GOT3 (cell line): ENCODE measurements at regions not wholly inside any gene's neighbourhood (a gene's known extent, or its start where the extent isn't known, plus 50 kb on each side); places are given as distances from the start of the nearest gene placed in this dataset.
"Not testable (repeated sequence)": the region's sequence is repeated elsewhere in the genome, so short reads cannot be mapped to it uniquely, and the experiment has no call there.

ENCODE experiments used
- DNase-seq: peaks from one replicate; lab custom pipeline; 2025; ENCODE audit warnings: mixed read lengths; lab: John Stamatoyannopoulos, UW

DNA sequence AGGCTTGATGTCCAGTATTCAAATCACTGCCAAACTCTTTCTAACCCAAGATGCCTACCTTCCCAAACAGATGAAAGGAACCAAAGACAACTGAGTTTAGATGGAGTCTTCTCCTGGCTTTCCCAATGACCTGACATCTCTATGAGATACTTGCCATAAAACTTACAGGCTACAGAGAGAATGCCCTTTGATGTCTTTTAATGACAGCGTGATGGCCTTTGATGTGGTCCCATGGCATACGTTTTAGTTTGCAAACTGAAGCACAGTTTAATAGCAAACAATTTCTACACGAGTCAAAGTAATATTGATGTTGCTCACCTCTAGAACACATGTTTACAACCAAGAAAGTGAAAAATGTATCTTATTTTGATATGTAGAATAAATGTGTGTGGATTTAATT lies 73.2 kb downstream of the ZIC4 start:
- DNase-seq, result no peak

DNA sequence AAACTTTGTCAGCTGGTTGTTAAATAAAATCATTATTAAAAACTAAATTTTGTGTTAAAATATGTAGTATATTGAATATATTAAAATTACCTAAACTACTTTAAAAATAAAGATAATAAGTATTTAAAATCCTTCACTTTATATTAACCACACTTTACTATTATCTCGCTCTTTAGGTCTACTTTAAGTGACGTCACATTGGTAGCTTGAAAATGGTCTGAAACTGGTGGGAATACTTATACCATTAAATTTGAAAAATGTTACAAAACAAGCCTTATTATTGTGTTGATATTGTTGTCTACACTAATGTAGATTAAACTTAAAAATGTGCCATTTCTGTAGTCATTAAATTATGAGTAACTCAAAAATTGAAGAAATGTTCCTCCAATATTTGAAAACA lies 77.6 kb downstream of the ZIC4 start:
- DNase-seq, result no peak

DNA sequence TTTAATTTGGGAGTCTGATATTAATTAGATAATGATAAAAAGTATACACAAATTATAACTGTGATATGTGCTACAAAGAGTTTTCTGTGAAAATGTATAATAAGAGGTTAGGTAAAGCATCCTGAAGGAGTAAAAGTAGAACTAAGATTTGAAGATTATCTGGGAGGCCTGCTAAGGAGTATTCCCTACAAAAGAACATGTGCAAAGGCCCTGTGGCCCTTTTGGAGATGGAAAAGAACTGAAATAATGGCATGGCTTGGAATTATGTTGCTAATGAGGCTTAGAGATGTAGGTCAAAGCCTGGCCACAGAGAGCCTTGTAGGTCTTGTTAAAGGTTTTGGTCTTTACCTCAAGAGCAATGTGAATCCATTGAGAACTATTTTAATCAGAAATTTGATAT lies 82.0 kb downstream of the ZIC4 start:
- no peak for DNase-seq

DNA sequence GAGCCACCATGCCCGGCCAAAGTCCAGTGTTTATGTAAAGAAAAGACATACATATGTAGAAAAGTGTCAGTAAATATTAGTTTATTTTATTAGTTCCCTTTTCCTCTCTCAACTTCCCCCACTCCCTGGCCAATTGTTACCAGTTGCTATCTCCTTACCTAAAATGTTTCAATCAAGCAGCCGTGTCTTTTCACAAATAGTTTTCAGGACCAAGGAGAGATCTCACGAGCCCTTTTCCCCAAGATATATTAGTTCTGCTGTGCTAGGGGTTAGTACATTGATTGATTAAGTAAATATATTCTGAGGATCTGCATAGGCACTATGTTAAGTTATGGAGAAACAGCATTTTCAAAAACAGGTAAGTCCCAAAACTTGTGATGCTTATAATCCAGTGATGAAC lies 87.4 kb downstream of the ZIC4 start:
- no peak for DNase-seq

DNA sequence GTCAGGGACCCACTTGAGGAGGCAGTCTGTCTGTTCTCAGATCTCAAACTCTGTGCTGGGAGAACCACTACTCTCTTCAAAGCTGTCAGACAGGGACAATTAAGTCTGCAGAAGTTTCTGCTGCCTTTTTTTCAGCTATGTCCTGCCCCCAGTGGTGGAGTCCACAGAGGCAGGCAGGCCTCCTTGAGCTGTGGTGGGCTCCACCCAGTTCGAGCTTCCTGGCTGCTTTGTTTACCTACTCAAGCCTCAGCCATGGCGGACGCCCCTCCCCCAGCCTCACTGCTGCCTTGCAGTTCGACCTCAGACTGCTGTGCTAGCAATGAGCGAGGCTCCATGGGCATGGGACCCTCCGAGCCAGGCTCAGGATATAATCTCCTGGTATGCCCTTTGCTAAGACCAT lies 89.3 kb downstream of the ZIC4 start:
- not testable (repeated sequence) for DNase-seq

DNA sequence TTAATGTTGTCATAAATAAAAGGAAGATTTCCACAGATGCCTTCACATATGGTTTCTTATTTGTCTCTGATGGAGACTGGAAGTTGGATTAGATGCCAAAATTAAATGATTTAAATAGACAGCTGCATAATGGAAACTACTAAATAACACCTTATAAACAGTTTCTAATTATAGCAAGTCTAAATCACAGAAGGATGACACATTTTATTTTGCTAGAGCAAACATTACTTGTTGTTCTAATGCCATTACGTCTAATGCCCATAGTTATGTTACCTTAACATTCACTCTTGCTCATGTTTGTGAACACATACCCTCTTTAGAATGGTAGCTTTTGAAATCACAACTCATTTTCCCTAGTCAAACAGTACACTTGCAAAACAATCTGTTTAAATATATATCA lies 92.8 kb downstream of the ZIC4 start:
- DNase-seq, result no peak

DNA sequence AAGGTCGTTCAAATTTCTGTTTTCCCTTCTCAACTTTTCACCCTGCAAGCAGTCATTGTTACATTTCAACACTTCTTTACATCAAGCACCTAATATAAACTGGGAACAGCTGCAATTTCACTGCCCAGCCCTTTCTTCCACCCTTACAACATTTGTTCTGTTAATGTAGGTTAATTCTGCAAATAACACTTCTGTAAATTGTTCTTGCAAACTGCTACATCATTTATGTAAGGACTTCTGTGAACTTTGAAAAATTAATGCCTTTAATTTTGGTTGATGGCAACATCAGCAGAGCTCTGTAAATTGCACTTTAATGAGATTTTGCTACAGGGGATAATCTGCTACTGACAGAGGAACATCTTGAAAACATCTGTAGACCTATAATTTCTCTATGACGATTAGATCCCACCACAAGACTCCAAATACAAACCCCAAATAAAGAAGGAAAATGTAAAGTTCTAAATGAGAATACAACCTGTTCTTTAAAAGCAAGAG lies 93.5 kb downstream of the ZIC4 start:
- no peak for DNase-seq

DNA sequence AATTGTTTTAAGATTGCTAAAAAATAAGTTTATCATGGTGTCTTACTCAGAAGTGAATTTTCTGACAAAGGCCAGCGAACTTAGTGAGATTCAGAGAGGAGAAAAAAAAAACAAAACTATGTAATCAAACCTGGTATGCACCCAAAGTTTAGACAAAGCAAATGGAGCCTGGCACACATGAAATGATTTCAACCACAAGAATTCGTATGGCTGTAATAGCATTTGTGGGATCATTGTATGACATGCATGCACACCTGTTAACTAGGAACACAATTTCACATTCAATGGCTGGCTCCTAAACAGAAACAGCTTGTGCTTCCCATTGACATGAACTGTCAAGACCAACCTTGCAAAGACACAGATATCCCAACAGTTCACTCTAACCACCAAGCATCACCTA lies 94.6 kb downstream of the ZIC4 start:
- DNase-seq, result no peak

DNA sequence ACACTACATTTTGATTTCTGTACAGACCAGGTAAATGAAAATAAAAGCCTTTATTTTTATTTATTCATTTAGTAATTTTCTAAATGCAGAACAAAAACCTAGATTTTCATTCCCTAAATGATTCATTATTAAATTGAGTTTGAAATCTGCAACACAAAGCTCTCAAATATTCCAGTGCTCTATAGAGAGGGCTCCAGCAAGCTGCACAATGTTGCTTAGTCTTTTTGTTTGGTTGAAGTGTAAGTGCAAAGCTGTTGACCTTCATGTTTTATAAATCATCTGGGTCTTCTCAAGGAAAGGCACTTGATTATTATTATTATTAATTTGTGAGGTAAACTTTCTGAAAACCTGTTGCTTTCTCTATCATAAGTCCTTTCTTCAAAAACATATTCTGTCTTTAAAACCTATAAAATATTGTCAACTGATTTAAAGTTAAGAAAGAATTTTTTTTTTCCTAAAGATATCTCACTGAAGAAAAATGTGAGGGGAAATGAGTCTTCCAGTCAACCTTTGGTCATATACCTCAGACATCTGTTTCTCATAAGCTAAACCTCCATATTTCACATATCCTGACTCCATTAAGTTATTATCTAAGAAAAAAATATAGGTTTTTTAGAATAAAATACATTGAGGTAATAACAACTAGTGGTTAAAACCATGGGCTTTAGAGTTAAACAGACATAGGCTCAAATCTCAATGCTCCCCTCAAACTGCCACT lies 100.7 kb downstream of the ZIC4 start:
- no peak for DNase-seq

DNA sequence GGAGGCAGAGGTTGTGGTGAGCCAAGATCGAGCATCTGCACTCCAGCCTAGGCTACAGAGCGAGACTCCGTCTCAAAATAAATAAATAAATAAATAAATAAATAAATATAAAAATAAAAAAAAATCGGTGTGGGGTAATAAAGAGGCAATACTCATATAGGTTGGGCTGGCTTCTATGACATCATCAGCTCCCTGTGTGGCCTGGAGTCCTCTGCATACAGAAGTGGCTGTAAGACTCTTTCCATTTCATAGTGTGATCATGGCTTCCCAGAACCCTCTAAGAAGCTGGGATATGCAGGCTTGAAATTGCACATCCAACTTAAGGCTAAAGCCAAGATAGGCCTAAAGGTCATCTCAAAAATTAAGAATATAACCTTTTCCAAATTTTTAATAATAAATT lies 101.6 kb downstream of the ZIC4 start:
- DNase-seq, result no peak

DNA sequence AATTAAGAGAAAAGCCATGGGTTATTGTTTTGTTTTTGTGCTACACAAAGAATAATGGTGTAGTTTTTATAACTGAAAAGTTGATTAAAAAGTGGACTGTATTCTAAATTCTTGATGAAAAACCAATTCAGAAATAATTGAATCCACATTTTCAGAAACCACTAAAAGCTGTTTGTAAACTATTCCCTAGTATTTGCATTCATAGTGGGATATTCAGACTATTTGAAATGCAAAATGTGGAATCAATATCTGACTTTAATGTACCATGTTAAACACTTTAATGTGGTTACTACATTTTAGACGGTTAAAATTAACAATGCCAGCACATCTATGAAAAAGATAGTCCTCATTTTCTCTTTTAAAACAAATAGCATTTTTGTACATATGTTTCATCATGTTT lies 104.6 kb downstream of the ZIC4 start:
- DNase-seq, result no peak

DNA sequence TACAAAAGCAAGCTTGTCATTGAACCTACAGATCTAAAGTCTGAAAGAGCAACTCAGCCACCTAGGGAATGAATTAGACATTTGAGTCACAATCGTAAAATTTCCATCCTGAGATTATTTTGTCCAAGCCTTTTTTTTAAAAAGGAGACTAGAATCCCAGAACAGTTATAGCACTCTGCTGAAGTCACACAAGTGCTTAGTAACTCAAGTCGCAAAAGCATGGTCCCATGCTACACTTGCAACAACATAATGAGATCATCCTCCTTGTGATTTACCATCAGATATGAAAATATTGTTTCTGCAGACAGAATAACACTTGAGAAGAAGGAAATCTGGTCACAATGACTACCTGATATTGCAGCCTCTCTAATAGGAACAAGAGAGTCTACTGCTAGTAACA lies 106.7 kb downstream of the ZIC4 start:
- DNase-seq, result no peak

DNA sequence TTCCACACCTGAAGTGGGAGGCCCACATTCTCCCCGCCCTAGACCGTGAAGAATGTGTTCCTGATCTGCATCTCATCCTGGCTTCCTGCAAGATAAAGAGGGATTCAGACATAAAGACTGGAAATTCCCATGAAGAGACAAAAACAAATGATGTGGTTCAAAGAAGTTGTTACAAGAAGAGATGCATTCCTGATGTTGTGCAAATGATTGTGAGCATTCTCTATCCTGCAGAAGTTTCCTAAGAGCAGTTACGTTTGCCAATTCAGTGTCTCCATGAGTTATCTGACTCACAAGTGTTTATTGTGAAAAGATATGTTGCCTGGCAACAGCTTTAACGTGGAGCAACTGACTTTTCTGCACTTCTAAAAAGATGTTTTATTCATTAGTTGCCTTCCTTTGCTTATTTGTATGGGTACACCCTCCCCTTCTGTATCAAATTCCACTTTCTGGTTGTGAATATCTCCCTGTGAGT lies 107.8 kb downstream of the ZIC4 start:
- peak; percentile 38 for DNase-seq

DNA sequence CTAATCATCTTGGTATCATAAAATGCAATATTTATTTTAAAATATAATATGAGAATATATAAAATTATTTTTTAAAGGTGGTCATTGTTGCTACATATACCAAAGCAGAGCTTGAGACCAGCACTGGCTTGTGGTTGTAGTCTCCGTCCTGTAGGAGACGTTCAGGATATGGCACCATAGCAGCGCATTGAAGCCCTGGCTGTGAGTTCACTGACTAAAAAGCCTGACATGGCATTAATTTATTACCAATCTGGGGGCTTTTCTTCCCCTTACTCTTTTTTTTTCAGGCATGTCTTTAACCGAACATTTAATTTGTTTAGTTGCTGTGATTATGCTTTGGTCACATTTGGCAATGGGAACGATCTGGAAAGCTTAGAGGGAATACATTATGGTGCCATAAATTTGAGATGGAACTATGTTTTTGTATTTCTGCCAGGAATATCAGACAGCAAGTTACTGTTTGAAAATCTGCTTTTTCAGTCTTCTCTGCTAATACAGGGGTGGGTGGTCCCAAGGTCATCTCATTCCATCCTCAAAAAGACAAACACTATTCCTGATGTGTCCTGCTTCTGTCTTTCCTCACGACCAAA lies 108.5 kb downstream of the ZIC4 start:
- no peak for DNase-seq

DNA sequence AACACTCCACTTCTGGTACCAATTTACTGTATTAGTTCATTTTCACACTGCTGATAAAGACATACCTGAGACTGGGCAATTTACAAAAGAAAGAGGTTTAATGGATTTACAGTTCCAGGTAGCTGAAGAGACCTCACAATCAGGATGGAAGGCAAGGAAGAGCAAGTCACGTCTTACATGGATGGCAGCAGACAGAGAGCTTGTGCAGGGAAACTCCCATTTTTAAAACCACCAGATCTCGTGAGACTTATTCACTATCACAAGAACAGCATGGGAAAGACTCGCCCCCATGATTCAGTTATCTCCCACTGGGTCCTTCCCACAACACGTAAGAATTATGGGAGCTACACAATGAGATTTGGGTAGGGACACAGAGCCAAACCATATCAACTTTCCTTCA lies 119.0 kb downstream of the ZIC4 start:
- DNase-seq, result not testable (repeated sequence)

DNA sequence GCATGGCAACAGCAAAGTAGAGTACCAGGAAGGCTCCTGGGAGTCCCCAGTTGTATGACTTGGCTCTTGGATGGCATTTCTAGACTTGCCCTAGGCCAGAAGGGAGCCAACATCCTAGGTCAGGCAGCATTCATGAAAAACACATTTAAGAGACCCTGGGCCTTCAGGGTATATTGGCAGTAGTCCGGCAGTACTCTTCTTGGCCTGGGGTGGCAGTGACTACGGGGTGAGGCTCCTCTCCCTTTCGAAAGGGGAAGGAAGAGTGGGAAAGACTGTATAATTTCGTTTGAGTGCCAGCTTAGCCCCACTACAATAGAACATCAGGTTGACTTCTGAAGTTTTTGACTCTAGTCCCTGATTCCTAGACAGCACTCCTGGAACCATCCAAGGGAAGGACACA lies 136.4 kb downstream of the ZIC4 start:
- no peak for DNase-seq

DNA sequence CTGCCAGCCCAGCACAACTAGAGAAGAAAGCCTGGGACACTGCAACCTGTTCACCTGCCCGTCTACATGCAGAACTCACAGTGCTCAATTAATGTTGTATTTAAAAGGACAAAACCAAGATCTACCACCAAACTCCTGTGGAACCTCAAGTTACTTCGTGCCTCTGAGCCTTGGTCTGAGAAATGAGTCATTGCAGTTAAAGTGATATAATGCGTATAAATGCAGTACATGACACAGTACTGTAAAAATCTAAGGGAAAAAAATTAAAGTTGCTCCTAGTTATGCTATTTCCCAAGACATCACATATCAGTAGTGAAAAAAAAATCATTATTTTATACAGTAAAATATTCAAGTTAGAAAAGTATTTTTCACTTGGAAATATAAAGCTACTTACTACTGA lies 138.9 kb downstream of the ZIC4 start:
- no peak for DNase-seq

DNA sequence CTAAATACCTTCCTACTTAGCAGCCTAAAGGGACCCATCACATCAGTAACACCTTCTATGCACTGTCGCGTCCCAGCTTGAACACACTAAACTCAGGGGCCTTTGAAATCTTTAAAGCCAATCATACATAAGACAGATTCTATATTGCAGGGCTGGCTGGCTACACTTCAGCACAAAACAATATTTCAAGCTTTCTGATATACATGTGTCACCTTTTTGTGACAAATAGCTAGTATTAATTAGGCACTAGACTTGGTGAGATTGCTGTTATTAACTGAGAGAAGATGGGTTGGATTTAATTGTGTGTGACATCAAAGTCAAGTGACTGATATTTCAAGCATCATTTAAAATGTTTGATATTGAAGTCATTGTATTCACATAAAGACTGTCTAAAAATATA lies 148.4 kb downstream of the ZIC4 start:
- DNase-seq, result no peak

DNA sequence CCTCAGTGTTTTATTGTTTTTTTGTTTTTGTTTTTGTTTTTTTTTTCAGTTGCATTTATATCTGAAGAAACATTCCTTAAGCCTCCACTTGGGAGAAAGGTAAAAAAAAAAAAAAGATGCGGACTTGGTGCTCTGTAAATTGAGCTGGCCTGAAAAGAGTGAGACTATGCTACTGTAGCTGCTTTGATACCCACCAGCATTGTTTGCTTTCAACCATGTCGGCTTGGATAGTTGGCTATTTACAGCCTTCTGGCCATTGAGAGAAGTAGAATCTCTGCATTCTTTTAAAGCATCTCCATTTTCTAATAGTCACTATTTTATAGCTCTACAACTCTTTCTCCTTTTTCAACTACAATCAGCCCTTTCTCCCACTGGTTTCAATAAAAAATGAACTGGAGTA lies 149.6 kb downstream of the ZIC4 start:
- DNase-seq, result no peak

DNA sequence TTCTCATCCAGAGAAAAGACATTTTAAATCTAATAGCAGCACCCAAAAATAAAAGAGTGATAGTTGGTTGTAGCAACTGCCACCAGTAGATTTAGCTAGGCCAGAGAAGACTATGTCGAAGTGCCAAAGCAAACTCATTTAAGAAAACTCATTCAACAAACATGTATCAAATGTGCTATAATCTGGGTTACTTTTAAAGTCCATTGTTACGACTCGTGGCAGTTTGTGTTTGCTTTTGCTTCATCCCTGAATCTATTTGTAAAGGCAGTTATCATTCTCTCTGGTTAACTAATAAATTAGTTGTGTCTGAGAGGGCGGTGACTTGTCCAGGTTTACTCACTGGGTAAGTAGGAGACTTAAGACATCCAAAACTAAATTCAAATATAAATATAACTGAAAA lies 159.4 kb downstream of the ZIC4 start:
- DNase-seq, result no peak

DNA sequence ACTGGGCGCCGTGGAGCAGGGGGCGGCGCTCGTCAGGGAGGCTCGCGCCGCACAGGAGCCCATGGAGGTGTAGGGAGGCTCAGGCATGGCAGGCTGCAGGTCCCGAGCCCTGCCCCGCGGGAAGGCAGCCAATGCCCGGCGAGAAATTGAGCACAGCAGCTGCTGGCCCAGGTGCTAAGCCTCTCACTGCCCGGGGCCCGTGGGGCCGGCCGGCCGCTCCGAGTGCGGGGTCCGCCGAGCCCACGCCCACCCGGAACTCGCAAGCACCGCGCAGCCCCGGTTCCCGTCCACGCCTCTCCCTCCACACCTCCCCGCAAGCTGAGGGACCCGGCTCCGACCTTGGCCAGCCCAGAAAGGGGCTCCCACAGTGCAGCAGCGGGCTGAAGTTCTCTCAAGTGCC lies 160.7 kb downstream of the ZIC4 start:
- not testable (repeated sequence) for DNase-seq

DNA sequence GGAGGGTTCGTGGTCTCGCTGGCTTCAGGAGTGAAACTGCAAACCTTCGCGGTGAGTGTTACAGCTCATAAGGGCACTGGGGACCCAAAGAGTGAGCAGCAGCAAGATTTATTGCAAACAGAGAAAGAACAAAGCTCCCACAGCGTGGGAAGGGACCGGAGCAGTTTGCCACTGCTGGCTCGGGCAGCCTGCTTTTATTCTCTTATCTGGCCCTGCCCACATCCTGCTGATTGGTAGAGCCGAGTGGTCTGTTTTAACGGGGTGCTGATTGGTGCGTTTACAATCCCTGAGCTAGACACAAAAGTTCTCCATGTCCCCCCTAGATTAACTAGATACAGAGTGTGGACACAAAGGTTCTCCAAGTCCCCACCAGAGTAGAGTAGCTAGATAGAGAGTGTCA lies 161.3 kb downstream of the ZIC4 start:
- DNase-seq, result not testable (repeated sequence)

DNA sequence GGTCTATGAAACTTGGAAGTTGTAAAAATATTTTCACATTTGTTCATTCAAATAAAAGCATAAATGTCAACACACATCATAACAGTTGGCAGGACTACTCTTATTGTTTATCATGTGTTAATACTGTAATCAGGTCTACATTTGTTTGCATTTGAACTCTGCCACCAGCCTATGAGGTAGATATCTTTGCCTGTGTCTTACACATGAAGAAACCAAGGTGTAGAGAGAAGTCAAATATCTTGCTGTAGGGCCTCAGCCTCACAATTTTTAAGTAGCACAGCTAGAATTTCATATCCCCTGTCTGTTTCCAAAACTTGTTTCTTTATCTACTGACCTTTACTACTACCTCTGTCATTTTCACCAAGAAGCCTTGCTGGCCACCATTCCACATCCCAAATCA lies 161.9 kb downstream of the ZIC4 start:
- DNase-seq, result no peak

DNA sequence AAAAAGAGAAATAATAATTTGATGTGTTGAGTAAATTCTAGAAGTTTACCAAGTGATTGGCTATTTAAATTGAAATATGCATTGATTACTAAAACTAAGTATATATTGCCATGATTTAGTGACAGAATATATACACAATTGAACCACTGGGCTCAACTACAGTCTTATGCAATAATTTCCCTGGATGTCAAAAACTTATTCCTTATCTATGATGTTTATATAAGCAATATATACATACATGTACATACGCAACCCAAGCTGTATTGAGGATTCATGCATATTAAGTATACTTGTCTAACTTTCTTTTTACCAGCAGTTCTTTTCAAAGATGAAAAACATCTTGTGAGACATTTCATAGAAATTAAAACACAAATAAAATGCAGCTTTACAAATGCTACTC lies 165.8 kb downstream of the ZIC4 start:
- DNase-seq, result no peak
